ENCODE measurements at regions not wholly inside any gene's neighbourhood (a gene's known extent, or its start where the extent isn't known, plus 50 kb on each side); places are given as distances from the start of the nearest gene placed in this dataset.

- TF ChIP-seq CTCF (IDR thresholded peaks at IDR 0.05) (no peak), EZH2 (IDR thresholded peaks at IDR 0.05) (no peak)
These were observed 1176.0 kb upstream of the GJE1 start for GRCh38 chr6:140956571-140957369.
